HG03097 (cell line): ENCODE measurements at regions not wholly inside any gene's neighbourhood (a gene's known extent, or its start where the extent isn't known, plus 50 kb on each side); places are given as distances from the start of the nearest gene placed in this dataset.

Experiments used
- ATAC-seq: cut with Tn5 transposase; IDR thresholded peaks from one replicate; pipeline ENCODE4 v1.9.1; 2021; ENCODE audit not compliant: unreplicated experiment, low FRiP score

- no peak for ATAC-seq
Measured at GRCh38 chr13:59492030-59492636, 671.6 kb downstream of the DIAPH3 start.

- ATAC-seq = no peak
Measured at GRCh38 chr13:59493436-59493965, 670.2 kb downstream of the DIAPH3 start.

GRCh38 chr13:59494151-59494550, 669.6 kb downstream of the DIAPH3 start:
- ATAC-seq = no peak

GRCh38 chr13:59494560-59494970, 669.2 kb downstream of the DIAPH3 start:
- no peak for ATAC-seq

DNA sequence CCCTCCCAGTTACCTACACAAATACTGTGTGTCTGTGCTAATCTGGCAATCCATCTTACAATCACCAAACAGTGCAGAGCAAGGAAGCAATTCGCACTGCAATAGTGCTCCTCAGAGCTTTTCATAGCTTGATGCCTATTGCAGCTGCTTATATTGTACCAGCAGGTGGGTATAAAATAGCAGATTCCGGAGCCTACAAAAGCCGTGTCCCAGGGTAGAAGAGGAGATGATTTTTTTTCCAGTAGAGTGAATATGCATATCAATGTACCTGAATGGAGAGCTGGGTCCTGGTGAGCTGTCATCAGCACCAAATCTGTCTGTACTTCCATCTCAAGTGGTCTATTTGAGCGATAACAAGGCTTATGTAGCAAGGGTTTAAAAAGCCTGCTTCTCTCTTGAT, 668.4 kb downstream of the DIAPH3 start:
- ATAC-seq = no peak

DNA sequence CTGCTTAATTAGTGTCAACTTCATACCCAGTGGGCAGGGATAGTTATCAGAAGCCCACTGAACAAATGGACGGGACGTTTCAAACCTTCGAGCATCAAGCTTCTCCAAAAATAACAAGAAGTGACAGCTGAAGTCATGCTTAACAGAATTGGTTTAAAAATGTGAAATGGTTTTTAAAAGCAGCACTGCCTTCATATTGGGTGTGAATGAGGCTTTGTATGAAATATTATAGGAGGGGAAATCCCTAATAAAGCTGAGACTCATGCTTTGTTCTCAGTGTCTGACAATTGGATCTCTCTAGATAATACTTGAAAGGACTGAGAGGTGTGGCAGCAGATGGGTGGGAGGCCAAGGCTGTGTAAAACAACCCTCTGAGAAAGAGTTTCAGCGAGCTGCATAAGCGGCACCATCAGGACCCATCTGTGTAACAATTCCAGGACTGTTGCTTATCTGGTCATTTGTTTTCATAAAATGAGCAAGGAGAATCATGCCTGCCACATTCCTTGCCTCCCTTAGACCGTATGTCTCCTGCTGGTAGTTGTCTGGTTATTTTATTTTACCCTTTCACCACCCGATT, 667.7 kb downstream of the DIAPH3 start:
- no peak for ATAC-seq

GRCh38 chr13:59497621-59498247, 666.0 kb downstream of the DIAPH3 start:
- no peak for ATAC-seq

DNA sequence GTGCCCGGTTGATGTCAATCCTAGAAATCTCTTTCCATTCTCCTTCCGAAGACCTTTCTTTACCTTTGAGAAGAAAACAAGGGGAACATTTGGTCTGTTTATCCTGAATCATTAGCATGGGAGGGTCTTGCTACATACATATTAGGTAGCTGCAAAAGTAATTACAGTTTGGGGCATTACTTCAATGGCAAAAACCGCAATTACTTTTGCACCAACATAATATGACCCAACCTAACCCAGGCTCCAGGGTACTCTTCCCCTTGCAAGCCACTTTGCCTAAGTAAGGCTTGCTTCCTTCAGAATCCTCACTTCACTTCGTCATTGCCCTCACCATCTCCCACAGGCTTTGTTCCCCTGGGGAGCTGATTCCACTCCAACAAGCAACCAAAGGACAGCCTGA, 662.7 kb downstream of the DIAPH3 start:
- no peak for ATAC-seq

- ATAC-seq = no peak
Measured at GRCh38 chr13:59504407-59504806, 659.3 kb downstream of the DIAPH3 start.

DNA sequence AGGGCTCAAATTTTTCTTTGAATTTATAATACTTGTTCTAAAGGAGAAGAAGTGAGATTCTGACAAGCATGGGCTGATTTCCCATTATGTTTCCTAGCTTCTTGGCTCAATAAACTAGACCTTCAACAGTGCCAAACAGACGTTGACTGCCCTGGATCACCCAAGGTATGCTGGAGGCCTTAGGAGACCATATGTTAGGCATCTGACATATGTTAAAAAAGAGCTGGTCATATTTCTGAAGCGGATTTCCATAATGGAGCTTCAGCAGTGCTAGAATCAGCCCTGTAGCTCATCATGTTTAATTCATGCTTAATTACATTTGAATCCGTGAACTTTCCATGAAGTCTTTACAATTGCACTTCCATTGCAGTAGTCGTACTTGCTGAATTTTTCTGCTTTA, 653.3 kb downstream of the DIAPH3 start:
- ATAC-seq = no peak

GRCh38 chr13:59513686-59514085, 650.0 kb downstream of the DIAPH3 start:
- no peak for ATAC-seq

DNA sequence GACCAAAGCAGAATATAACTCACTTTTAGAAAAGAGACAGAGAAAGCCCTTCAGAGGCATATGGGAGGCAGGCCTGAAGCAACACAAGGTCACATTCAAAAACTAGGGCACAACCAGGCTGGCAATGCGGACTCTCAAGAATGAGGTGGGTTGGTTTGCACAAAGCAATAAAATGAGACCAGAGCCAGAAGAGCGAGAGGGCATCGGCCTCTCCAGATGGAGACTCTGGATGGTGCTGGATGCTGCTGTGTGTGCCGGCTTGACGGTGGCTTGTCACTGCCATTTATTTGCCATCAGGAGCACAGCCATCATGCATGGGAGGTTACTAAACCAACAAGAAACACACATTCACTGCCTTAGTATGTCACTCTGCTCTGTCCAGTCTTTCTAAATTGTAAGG, 649.4 kb downstream of the DIAPH3 start:
- no peak for ATAC-seq

DNA sequence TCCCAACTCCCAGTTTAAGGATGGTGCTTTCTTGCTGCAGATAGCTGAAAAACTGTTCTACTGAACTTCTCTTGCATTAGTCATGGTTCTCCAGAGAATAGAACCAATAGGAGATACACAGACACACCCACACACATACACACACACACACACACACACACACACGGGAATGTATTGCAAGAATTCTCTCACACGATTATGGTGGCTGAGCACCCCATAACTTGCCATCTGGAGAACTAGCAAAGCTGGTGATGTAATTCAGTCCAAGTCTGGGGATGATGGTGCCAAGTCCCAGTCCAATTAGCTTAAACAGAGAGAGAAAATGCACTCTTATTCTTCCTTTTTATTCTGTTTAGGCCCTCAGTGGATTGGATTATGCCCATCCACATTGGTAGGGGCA, 643.9 kb downstream of the DIAPH3 start:
- no peak for ATAC-seq

GRCh38 chr13:59521549-59521948, 642.2 kb downstream of the DIAPH3 start:
- ATAC-seq = no peak

- ATAC-seq = no peak
Measured at GRCh38 chr13:59522652-59523051, 641.1 kb downstream of the DIAPH3 start.

DNA sequence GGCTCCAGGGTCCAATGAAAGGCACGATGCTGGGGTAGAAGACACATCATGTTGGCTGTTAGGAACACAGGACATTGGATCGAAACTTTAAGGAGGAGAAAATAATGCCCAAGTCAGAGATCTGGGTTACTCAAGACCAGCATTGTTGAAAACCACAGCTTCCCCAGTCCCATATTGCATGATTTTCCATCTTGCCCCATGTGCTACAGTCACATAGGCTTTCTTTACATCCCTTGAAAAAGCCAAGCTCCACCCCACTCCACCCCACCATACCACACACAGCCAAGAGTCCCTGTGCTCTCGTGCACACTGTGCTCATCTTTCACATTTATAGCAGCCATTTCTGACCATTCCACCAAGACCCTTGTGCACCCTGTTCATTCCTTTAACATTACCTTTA, 636.2 kb downstream of the DIAPH3 start:
- no peak for ATAC-seq

DNA sequence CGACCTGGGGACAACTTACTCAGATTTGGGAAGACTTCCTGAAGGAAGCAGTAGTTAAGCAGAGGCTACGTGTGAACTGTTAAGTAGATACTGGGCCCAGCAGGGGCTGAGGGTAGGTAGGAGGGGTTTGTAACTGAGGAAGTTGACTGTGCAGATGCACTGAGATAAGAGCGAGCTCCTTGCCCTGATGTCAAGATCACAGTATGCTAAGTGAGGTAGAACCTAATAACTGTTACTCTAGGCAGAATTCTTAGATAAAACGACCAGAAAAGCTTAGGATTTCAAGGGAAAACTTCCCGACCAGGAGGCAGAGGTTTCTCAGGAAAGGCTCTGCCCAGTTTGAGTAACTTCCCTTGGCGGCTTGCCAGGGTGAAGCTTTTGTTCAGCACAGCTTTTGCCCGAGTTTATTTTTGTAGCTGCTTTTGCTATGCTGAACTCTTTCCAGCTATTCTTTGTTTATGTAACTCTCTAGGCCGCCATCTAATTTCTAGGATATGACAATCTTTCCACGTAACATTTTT, 632.1 kb downstream of the DIAPH3 start:
- ATAC-seq = no peak

DNA sequence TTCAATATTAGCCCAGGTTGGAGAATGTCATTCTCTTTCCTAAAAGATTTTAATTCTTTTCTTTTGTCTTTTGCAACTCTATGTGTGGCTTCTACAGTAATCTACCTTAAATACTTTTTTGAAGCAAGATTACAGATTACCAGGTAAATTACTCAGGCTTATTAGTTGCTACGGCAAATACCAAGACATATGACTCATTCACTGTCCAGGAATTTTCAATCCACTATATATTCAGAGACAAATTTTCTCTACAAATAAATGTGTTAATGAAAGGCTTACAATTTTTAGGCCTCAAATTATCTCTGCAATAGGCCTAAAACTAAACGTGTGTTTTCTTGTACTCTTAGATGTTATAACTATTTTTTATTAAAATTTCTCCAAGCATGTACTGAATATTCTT, 631.3 kb downstream of the DIAPH3 start:
- no peak for ATAC-seq

DNA sequence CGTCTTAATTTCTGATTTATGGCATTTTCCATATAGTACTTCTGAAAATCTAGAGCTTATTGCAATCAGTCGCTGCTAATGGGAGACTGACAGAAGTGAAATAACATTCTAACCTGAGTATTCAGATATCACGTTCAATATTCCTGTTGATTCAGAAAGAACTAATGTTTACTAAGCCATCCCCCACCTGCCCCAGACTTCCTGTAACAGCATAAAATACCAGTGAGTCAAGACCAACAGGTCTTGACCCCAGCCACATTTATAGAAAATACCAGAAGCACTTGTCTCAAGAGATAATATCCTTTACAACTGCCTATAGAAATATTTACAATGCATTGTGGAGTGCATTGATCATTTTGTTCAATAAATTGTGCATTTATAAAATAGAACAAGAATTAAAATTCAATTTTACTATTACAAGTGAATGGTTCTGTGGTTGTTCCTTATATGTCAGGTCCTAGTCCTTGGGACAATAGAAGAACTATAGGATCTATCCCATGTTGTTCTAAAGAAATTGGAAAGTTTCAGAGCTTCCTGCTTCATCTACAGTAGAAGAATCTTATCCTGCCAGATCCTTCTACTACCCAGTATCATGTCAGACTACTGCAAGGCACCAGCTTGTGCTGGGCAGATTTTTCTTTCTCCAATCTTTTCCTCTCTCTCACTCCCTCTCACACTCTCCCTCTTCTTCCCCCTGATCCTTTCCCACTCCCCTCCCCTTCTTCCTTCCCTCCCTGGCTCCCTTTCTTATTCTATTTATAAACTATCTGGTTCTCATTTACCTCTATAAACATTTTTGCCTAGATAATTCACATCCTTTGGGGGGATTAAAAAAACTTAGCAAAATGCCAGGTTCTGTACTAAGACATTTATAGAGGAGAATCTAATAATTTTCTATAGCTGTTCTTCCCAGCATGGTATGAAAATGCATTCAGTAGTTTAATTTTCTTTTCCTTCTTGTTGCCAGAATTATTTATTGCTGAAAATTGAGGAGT, 629.9 kb downstream of the DIAPH3 start:
- no peak for ATAC-seq

- no peak for ATAC-seq
Measured at GRCh38 chr13:59534806-59535205, 628.9 kb downstream of the DIAPH3 start.

GRCh38 chr13:59537500-59537899, 626.2 kb downstream of the DIAPH3 start:
- ATAC-seq = no peak
